ENCODE measurements at regions not wholly inside any gene's neighbourhood (a gene's known extent, or its start where the extent isn't known, plus 50 kb on each side); places are given as distances from the start of the nearest gene placed in this dataset.

- TF ChIP-seq SRF (IDR thresholded peaks at IDR 0.05; ENCODE audit: low read depth, low read length), result no peak
- TF ChIP-seq POLR2AphosphoS5 (IDR thresholded peaks at IDR 0.05; ENCODE audit: low read depth, low read length), result no peak
- TF ChIP-seq ZNF639 (CRISPR knock-in tag; conservative IDR thresholded peaks at IDR 0.05), result no peak
- no peak for TF ChIP-seq CHD2 (IDR thresholded peaks at IDR 0.05; ENCODE audit: low read depth, low read length)
- no peak for TF ChIP-seq HIVEP1 (CRISPR knock-in tag; IDR thresholded peaks at IDR 0.05)
- TF ChIP-seq CTCF (CRISPR knock-in tag; IDR thresholded peaks at IDR 0.05), result no peak
- no peak for TF ChIP-seq ZNF350 (CRISPR knock-in tag; IDR thresholded peaks at IDR 0.05; ENCODE audit: borderline replicate concordance, low read depth)
- TF ChIP-seq, protein P1, sequence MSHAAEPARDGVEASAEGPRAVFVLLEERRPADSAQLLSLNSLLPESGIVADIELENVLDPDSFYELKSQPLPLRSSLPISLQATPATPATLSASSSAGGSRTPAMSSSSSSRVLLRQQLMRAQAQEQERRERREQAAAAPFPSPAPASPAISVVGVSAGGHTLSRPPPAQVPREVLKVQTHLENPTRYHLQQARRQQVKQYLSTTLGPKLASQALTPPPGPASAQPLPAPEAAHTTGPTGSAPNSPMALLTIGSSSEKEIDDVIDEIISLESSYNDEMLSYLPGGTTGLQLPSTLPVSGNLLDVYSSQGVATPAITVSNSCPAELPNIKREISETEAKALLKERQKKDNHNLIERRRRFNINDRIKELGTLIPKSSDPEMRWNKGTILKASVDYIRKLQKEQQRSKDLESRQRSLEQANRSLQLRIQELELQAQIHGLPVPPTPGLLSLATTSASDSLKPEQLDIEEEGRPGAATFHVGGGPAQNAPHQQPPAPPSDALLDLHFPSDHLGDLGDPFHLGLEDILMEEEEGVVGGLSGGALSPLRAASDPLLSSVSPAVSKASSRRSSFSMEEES (CRISPR knock-in tag; IDR thresholded peaks at IDR 0.05), result no peak
- TF ChIP-seq SP1 (IDR thresholded peaks at IDR 0.05), result no peak
- TF ChIP-seq SP1 (CRISPR knock-in tag; IDR thresholded peaks at IDR 0.05), result no peak
- no peak for TF ChIP-seq ZNF383 (CRISPR knock-in tag; IDR thresholded peaks at IDR 0.05; ENCODE audit: borderline replicate concordance)
- no peak for TF ChIP-seq ZNF274 (CRISPR knock-in tag; IDR thresholded peaks at IDR 0.05)
- no peak for TF ChIP-seq TBX3 (IDR thresholded peaks at IDR 0.05; ENCODE audit: borderline replicate concordance)
- no peak for TF ChIP-seq NFYB (CRISPR knock-in tag; IDR thresholded peaks at IDR 0.05)
These were observed 659.7 kb upstream of the SALL3 start for GRCh38 chr18:78319961-78320360.

Measured in HepG2 (cell line).